HG02973 (cell line): ENCODE measurements at regions not wholly inside any gene's neighbourhood (a gene's known extent, or its start where the extent isn't known, plus 50 kb on each side); places are given as distances from the start of the nearest gene placed in this dataset.

Experiments
- ATAC-seq: cut with Tn5 transposase; IDR thresholded peaks from one replicate; pipeline ENCODE4 v1.9.1; 2021; ENCODE audit warnings: moderate library complexity; ENCODE audit not compliant: unreplicated experiment

DNA sequence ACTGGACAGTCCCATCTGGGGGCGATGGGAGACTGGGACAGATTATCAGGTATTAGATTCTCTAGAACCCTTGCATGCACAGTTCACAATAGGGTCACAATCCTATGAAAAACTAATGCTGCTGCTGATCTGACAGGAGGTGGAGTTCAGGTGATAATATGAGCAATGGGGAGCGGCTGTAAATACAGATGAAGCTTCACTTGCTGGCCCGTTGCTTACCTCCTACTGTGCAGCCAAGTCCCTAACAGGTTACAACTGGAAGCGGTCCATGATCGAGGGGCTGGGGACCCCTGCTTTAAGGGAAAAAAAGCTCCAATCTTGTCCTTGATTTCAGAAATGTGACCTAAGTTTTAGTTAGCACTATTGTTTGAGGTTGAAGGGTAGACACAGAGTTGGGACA is 175.2 kb downstream of the ZNF330 start:
- ATAC-seq: no peak

DNA sequence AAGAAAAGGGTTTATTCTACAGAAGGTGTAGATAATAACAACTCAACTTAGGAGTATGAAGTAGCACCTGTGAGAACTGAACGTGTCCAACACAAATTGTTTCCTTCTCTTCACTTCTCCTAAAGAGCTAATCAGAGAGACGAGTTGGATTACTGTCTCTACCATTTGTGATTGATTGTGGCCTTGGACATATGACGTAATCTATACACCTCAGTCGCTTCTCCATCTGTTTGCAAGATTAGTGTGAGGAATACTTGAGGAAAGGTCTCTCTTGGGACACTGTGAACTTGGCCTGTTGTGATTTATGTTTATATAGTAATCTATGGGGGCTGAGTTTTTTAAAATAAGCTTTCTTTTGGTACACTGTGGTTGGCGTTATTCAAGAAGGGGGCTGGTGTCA is 182.0 kb downstream of the ZNF330 start:
- ATAC-seq: no peak

DNA sequence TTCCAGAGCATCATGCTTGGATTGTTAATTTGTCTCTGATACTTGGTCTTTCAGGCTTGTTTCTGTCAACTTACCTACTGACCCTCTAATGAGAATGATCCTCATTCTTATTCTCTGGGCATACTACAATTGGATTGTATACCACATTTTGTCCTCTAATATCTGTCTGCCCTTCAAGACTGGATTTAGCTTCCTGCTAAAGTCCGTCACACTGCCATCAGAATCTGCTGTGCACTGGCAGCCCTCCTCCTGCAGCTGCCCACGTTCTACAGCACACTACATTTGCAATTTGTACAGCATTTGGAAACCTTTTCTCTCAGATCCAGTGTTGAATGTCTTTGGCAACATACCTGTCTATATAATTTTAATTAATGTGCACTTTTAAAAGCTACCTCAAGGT is 183.1 kb downstream of the ZNF330 start:
- no peak for ATAC-seq

DNA sequence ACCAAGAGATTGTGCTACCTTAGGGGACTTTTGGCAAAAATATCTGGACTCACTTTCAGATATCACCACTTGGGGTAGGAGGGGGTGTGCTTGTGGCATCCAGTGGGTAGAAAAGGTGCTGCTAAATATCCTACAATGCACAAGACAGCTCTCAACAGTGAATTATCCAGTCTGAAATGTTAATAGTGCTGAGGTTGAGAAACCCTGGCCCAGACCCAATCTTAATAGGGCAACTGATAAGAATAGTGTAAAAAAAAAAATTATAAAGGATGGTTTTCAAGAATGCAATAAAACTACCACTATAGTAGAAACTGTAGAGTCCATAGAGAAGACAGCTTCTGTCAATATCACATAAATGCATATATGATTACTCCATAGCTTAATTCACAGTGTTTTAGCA is 185.5 kb downstream of the ZNF330 start:
- no peak for ATAC-seq

DNA sequence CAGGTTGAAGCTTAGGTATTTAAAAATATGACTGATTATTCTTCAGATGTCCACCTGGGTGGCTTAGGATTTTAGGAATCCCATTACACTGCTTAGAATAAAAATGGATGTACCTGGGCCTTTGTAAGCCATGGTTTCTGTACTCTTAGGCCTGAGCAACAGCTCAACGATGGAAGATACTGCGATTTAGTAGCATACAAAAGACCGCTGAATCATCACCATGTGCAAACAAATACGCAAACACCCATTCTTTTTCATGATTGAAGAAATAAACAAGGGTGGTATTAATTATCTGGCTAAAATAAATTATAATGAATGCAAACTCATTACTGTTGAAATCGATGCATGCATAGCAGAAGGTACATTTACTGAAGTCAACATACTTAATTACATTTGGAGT is 188.9 kb downstream of the ZNF330 start:
- no peak for ATAC-seq

DNA sequence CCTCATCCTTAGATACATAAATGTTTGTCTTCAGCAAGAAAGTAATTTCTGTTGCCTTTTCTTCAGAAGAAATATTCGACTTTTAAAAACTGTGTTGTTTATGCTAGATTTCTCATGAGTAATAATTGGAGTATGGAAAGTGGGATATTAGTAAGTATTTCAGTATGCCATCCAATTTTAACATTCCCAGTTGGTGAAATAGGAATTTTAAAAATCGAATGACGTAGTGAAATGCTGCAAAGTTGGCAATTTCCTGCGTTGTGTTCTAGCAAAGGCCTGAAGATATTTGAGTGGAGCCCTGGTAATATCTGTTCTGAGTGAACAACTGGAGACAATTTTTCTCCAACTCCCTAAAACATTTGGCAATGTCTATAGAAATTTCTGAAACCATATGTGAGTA is 190.1 kb downstream of the ZNF330 start:
- ATAC-seq: no peak

DNA sequence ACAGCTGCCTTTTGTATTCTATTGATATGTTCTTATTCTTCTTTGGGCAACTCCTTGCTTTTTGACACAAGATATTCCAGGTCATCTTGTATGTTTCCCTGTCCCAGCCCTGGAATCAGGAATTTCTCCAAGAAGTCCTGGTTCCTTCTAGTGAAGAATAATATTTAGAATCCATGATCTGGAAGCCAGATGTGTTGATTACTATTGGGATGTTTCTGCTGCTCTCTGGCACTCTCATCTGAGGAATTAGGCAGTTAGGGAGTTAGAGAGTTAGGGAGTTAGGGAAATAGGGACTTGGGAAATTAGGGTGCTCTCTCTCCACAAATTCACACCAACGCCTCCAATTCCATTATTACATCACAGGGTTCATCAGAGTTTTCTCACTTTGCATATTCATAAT is 191.2 kb downstream of the ZNF330 start:
- no peak for ATAC-seq

DNA sequence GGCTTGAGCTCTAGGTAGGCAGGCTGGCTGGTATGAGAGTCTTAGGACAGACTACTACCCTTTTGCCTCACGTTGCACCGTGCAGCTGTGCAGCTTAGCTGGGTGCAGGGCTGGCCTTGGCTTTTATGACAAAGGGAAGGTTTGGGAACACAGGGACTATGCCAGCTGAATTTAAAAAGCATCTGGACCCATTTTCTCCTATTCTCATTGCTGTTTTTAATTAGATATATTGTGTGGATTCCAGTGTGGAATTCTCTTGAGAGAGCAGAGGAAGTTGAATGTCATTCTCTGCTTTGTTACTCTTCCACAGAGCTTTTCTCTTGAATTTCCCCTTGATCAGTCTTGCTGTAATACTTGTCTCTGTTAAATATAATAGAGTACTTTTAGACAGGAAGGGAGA is 192.7 kb downstream of the ZNF330 start:
- no peak for ATAC-seq

DNA sequence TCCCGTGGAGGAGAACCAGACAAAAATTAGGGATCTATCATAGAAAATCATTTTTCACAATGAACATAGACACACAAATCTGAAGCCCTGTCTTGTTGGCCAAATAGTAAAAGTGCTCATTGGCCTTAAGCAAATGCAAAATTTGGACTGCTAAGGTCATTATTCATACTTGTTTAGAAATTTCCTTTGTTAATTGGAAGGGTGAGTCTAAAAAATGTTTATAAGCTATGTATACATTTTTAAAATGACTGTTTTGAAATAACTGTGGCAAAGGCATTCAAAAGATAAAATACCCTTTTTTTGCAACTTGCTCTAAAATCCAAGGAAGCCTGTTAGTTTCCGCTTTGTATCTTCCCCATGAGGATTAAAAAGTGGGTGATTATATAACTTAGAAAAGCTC is 195.0 kb downstream of the ZNF330 start:
- no peak for ATAC-seq

DNA sequence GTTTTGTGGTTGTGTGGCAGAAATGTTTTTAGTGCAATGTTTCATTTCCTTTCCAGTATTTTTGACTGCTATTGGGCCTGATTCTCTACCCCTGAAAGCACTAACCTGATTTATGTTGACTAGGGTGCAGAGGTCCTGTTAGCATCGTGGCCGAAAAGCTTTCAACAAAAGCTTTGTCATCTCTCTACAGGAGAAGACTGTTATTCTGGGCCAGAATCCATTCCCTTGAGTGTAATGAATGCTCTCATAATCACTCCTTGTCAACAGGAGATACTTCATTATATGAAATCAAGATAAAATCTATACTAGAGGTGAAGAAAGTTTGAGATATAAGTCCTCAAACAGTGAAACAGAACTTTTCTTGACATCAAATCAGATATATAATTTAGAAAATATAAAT is 195.5 kb downstream of the ZNF330 start:
- ATAC-seq: no peak

DNA sequence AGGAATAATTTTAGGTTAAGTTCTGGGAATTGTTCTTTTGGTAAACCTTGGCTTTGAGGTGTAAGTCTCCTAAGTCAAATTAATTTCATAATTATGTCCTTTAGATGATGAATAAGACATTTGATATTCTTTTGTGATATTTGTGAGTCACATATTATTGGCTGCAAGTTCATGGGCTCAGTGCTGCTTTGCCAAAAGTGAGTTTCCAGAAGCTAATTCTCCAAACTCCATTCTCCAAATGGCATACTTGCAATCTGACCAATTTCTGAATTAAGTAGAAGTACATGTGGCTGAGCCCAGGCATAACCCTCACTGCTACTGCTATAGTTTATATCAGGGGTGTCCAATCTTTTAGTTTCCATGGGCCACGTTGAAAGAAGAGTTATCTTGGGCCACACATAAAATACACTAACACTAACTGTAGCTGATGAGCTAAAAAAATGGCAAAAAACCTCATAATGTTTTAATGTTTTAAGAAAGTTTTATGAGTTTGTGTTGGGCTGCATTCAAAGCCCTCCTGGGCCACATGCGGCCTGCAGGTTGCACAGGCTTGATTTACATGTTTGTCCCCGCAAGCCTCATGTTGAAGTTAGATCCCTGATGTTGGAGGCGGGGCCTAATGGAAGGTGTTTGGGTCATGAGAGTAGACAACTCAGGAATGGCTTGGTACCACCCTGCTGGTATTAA is 196.1 kb downstream of the ZNF330 start:
- no peak for ATAC-seq

DNA sequence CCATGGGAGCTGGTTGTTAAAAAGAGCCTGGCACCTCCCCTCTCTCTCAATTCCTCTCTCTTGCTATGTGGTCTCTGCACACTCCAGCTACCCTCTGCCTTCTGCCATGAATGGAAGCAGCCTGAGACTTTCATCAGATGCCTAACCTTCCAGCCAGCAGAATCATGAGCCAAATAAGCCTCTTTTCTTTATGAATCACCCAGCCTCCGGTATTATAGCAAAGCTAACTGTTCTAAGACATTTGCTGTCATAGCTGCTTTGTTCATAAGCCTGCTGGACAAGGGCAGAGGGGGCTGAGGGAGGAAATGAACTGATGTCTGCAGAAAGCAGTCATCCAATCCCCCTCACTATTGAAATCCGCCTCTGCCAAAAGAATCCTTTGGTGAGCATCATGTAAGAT is 196.7 kb downstream of the ZNF330 start:
- no peak for ATAC-seq

DNA sequence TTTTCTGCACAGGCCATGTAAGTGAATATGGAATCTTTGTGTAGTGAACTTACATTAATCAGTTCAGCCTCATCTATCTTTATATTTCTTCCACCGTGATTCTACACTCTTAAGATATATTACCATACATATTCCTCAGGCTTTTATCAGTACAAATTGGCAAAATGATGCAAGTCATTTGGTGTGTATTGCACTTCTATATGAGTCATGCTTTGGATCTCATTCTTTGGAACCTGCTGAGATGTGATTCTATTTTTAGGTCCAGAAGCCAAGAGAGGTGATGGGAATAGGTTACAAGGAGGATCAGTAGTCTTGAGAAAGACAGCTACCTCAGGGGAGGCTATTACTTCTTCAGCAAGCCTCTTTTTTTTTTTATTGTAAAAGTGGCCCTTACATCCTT is 204.4 kb downstream of the ZNF330 start:
- ATAC-seq: no peak

DNA sequence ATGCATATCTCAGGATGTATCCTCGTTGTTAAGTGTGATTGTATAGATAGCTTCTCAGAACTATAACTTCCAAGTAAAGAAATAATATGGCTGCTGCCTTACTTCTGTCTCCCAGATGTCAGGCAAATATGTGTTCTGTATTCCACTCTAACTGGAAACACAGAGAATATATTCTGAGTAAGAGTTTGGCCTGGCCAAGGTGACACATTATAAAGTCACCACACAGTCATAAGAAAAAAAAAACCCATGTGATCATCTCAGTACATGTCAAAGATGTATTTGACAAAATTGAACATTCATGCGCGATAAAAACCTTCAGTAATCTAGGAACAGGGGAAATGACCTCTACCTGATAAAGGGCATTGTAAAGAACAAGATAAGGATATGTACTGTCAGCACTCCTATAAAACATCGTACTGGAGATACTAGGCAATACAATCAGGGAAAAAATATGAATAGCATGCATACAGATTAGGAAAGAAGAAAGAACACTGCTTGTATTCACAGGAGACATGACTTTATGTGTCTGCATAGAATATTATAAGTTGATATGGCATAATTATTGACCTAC is 207.1 kb downstream of the ZNF330 start:
- no peak for ATAC-seq

DNA sequence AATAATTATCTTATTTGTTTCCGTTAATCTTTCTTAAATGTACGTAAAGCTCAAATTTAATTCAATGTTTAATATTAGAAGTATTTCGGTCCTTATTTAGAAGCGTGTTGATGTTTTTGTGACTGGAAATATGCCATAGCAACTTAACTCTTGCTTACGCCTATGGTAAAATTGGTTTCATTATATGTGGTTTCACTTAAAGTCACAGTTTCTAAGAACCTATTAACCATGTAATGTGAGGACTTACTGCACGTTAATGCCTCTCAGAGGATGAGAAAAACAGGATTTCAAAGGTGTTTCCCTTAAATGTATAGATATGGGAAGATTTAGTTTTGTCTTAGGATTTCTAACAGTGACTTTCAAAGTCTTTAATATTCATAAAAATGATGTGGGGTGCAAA is 206.4 kb upstream of the IL15 start:
- no peak for ATAC-seq

DNA sequence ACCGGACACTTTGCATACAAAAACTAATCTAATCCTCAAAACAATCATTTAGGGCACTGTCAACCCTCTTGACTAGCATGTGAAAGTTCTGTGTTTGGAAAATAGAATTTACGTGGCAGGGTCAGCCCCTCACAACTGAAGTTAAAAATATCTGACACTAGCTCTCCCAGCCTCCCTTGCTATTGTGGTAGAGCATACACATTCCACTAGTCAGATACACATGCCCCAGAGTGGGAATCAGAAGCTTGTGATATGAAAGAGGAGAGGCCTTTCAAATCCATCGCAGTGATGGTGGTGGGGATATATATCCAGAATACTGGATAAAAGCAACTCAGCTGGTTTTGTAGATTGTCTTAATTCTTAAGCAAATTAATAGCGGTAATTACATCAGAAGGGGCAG is 205.7 kb upstream of the IL15 start:
- no peak for ATAC-seq

DNA sequence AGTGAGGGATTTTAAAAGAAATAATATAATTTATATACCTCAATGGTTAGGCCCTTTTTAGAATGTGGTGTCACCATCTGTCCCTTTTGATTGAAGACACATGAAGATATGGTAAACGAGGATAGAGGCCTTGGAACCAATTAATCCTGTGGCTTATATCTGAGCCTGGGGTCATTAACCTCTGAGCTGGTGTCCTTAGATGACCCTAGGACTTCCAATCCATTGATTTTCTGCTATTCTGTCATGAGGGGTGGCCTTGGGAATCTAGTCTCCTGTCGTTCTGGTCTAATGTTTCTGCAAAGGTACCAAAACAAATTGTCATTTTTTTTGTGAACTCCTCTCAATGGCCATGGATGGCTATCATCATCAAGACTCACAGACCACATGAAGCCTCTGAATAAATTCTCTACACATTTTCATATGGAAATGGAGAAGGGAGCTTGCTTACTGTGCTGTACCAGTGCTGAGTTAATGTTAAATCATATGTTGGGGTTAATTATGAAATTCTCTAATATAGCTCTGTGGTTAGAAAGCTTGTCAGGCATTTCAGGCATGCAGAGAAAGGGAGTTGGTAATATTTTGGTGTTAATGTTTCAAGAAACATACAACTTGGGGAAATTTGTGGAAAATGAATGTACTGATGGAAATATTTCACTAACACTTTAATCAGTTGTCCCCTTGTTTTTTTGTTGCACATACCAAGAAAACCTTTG is 204.2 kb upstream of the IL15 start:
- ATAC-seq: no peak

DNA sequence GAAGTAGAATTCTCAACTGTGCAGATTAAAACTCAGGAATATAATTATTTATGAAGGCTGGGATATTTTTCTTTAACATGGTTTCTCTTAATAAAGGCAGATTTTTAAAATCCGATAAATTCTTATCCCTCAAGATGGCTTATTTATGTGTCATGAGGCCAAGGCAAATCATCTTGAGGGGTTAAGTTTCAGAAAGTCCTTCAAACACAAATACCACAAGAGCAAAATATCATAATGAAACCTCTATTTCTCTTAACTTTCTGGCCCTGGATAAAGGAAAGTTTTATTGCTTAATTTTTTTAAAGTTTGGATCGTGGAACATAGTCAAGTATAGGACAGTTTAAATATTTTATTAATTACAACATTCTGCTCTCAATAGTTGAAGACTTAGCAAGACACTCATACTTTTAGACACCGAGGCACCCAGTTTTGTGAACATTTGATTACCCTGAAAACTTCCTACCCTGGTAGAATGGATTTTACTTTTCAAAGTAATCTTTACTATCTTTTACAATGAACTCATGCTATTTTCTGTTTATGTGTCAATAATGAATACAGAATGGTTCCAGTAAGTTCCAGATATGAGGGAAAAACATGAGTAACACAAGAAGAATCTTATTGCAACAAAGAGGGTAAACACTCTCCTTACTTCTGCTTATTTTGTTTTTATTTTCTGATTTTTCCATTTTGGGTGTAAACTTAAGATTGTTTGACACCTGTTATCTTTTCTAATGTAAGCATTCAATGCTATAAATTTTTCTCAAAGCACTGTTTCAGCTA is 200.7 kb upstream of the IL15 start:
- ATAC-seq: no peak

DNA sequence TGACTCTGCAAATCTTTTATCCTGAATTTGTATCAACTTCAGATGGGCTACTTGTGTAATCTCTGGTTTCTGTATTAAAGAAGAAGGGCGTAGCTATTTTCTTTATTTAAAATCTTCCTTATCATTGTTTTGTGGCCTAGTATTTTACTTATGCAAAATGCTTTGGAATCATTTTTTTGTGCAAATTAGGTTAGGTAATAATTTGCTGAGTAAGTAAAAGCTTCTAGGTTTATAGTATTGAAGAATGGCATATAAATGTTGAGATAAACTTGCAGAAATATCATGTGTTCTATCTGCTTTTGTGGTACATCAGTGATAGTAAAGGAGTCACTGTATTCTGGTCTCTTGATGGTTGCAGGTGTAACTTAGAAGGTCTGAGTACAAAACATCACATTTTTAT is 197.2 kb upstream of the IL15 start:
- ATAC-seq: no peak

DNA sequence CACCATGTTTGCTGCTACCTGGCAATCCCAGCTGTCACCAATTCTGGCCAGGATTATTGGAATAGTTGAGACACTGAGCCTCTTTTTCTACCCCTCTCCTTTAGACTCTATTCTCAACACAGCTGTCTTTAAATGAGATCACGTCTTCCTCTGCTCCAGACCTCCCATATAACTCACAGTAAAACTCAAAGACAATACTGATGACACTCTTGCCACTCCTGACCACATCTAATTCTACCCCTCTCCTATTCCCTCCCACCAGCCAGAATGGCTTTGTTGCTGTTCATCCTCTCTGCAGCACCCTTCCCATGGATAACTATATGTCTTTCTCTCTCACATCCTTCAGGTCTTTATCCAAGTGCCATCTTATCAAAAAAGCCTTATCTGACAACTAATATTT is 188.6 kb upstream of the IL15 start:
- ATAC-seq: no peak

DNA sequence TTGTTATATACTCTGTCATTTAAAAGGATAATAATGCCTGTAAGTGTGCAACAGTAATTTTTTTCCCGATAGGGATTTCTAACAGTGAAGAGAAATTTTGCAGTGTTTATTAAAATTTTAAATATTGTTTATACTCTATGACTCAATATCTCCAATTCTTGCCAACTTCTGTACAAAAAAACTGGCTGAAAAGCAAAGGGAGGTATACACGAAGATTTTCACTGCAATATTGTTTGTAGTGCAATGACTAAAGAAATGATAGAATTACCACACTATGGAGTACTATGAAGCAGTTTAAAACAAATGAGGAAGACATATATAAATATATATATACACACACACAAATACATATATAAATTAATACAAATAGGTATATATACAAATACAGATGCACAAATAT is 187.9 kb upstream of the IL15 start:
- ATAC-seq: no peak

DNA sequence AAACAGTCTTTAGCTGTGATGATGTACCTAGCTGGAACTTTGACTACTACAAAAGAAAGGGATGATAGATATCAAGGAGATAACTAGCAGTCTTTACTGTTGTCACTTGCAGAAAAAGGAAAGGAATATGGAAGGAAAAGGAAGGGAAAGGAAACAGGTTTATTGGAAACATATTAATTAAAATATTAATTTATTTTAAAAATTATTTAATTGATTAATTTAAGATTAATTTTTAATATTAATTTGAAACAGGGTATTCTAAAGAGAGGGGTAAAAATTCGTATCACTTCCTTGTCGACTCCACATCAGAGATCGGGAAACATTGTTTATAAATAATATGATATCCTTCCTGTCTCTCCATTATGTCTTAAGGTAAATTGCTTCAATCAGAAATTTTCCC is 186.5 kb upstream of the IL15 start:
- no peak for ATAC-seq
